ENCODE measurements at regions not wholly inside any gene's neighbourhood (a gene's known extent, or its start where the extent isn't known, plus 50 kb on each side); places are given as distances from the start of the nearest gene placed in this dataset.
"Not testable (repeated sequence)": the region's sequence is repeated elsewhere in the genome, so short reads cannot be mapped to it uniquely, and the experiment has no call there.

- DNase-seq (ENCODE audit: low read depth); H3K4me3 ChIP-seq (ENCODE audit: low read depth, low read length): not testable (repeated sequence)
These were observed 264.4 kb downstream of the POTED start for GRCh38 chr21:13874001-13874400.

DNA sequence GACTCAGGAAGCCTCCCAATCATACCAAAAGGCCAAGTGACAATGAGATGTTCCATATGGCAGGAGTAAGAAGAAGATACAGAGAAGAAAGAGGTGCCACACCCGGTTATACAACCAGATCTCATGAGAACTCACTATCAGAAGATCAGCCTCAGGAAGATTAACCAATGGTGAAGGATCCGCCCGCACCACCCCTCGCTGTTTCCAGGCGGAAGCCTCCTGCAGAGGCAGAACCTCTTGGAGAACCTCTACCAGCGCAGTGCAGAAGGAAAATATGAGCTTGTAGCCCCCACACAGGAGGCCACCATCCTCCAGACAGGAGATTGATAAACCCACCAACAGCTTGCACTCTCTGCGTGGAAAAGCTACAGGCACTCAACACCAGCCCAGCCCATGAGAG is 245.1 kb downstream of the POTED start:
- no peak for DNase-seq (ENCODE audit: low read depth)
- H3K4me3 ChIP-seq (ENCODE audit: low read depth, low read length): no peak overlapping the region
- TF ChIP-seq CTCF (IDR thresholded peaks at IDR 0.05; ENCODE audit: insufficient read depth, low read length): no peak

DNA sequence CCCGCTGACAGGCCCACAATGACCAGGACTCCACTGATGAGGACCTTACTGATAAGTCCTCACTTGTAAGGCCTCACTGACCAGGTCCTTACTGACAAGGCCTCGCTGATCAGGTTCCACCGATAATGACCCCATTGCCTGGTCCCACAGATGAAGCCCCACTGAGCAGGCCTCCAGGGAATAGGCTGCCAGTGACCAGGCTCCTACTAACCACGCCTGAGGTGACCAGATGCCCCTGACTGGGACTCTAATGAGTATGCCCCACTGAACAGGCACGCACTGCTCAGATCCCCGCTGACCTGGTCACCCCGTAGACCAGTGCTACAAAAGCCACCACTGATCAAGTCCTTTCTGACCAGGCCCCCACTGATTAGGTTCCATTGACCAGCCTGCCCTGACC is 241.2 kb downstream of the POTED start:
- H3K4me3 ChIP-seq (ENCODE audit: low read depth, low read length); DNase-seq (ENCODE audit: low read depth): not testable (repeated sequence)

DNA sequence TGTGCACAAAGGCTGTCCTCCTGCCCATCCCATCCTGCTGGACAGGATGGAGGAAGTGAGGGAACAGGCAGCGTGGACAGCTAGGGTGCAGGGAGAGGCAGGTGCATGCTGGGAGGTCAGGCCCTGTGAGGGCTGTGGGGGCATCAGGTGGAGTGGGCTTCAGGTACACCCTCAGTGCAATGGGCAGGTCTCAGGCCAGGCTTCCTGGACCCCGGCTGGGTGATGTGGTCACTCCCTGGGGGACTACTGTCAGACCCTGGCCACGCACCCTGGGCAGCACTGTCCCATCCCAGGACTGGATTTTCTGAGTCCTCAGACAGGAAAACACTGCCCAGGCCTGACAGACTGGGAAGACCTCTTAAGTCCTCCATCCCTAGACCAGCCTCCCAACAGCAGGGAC is 239.9 kb downstream of the POTED start:
- H3K4me3 ChIP-seq (ENCODE audit: low read depth, low read length); DNase-seq (ENCODE audit: low read depth): not testable (repeated sequence)

DNA sequence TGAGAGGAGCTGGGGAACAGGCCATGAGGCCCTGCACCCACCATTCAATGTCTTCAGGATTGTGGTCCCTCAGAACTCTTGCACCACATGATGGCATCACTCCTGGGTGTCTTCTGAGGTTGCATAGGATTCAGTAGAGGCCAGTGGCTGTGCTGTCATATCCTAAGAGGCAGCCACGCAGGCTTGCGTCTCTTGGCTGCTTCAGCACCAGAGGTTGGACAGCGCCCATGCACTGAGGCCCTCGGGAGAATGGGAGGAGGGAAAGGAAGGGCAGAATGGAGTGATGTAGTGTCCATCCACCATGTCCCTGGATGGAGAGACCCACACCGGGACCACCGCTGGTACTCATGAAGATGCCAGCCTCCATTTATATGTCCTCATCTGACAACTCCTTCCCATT is 237.1 kb downstream of the POTED start:
- not testable (repeated sequence) for DNase-seq (ENCODE audit: low read depth); H3K4me3 ChIP-seq (ENCODE audit: low read depth, low read length)

DNA sequence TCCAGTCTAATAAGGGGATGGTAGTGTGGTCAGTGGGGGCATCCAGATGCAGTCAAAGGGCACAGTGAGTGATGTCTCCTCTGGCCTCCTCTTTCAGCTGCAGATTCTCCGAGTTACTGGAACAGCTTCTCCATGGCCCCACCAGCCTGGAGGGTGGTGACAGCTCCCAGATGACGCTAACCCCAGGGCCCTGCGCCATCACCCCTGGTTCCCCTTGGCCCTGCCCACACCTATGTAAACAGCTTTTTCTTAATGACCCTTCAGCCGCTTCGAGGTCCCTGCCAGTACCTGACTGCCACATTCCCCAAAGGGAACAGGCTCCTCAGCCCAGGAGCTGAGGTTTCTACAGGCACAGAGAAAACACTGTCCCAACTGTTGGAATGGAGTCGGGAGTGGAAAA is 235.0 kb downstream of the POTED start:
- not testable (repeated sequence) for DNase-seq (ENCODE audit: low read depth); H3K4me3 ChIP-seq (ENCODE audit: low read depth, low read length)

DNA sequence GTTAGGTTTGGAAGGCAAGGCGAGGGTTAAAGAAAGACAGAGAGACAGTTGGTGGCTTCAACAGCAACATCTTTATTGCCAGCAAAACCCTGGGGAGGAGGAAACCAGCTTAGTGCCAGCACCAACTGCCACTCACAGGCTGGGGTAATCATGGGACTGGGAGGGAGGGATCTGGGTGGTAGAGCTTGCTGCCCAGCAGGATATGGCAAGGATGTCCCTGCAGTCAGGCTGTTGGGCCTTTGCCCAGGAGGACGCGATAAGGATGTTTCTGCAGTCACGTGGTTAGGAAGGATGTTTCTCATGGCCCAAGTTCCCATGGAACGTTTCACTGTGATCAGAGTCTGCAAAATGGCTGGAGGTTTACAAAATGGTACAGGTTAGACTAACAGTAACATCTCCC is 233.5 kb downstream of the POTED start:
- not testable (repeated sequence) for DNase-seq (ENCODE audit: low read depth); H3K4me3 ChIP-seq (ENCODE audit: low read depth, low read length)

DNA sequence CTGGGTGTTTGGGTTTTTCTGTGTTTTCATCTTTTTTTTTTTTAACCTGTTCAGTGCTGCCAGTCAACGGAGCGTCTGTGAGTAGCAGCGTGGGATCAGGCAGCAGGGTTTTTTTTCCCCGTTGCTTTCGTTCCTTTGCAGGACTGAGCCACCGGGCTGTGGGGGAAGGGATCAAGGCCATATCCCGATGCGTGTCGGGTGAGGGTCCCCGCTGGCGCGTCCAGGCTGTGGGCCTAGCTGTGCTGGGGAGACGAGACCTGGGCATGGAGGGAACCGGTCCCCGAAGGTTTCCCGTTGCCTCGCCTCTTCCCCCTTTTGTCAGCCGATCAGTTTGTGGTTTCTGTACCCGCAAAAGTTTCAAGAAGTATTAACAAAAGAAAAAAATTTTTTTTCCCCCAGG is 218.1 kb downstream of the POTED start:
- not testable (repeated sequence) for DNase-seq (ENCODE audit: low read depth)

GRCh38 chr21:13827201-13827600 is 217.6 kb downstream of the POTED start:
- no peak for DNase-seq (ENCODE audit: low read depth)
- no peak for TF ChIP-seq CTCF (IDR thresholded peaks at IDR 0.05; ENCODE audit: insufficient read depth, low read length)

More for the DNA sequence above, 218.1 kb downstream of the POTED start:
- not testable (repeated sequence) for H3K4me3 ChIP-seq (ENCODE audit: low read depth, low read length)

GRCh38 chr21:13826511-13826910 is 216.9 kb downstream of the POTED start:
- H3K4me3 ChIP-seq (ENCODE audit: low read depth, low read length); DNase-seq (ENCODE audit: low read depth): not testable (repeated sequence)

More at GRCh38 chr21:13827201-13827600, 217.6 kb downstream of the POTED start:
- H3K4me3 ChIP-seq (ENCODE audit: low read depth, low read length): no peak overlapping the region

DNA sequence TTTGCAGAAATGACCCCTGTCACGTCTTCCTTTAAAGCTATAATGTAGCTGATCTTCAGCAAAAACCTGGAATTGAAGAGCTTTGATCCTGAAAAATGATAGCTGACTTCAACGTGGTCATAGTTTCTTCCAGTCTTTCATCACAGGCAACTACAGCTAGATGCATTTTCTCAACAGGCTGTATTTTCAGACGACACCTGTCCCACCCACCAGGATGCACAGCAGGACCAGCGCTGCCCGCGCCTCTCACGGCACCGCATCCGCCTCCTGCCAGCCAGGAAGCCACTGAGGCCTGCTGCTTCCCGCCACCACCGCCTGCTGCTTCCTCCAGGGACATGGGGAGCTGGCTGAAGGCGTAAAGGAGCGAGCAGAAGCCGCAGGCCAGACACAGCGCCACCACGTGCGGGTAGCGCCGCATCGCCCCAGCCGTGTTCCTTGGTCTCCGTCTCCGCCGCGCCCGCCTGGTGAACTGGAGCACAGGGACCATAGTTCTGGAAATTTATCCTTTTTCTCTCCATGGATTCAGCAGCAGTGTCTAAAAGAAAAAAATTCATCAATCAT is 215.7 kb downstream of the POTED start:
- DNase-seq (ENCODE audit: low read depth); H3K4me3 ChIP-seq (ENCODE audit: low read depth, low read length): not testable (repeated sequence)

- not testable (repeated sequence) for DNase-seq (ENCODE audit: low read depth); H3K4me3 ChIP-seq (ENCODE audit: low read depth, low read length)
These were observed 210.7 kb downstream of the POTED start for GRCh38 chr21:13820286-13820685.

- not testable (repeated sequence) for H3K4me3 ChIP-seq (ENCODE audit: low read depth, low read length); DNase-seq (ENCODE audit: low read depth)
These were observed 202.6 kb downstream of the POTED start for GRCh38 chr21:13812191-13812590.

- H3K4me3 ChIP-seq (ENCODE audit: low read depth, low read length); DNase-seq (ENCODE audit: low read depth): not testable (repeated sequence)
These were observed 201.0 kb downstream of the POTED start for GRCh38 chr21:13810559-13810958.

DNA sequence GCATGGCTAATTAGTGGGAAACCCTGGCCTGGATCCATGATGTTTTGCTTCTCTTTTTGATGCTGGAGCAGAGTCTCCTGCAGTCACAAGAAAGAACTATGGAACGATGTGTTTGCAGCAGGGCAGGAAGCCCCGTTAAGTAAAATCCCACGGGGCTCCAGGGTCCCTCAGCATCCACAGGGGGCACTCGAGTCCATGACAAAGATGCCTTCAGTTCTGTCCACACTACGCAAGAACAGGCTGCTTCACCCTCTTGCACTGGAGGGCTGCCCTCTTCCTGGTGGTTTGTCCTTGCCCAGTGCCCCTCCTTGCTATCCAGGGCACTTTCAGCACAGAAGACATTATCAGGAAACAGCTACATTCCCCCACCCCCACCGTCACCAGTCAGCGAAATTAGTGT is 196.9 kb downstream of the POTED start:
- not testable (repeated sequence) for DNase-seq (ENCODE audit: low read depth); H3K4me3 ChIP-seq (ENCODE audit: low read depth, low read length)

DNA sequence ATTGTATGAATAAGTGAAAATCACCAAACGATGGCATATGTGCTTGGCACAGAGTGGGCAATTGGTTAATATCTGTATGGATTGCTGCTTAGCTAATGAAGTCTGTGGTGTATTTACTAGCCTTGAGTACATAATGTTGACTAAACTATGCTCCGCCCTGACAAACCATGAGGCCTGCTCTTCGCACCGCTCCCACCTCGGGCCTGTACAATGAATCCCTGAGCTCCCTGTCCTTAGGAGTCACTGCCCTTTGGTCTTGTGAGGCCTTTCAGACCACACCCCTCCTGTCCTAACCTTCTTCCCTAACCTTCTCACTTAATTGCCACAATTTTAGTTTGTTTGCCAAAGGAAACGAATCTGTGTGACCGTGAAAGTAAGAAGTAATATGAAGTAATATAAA is 193.2 kb downstream of the POTED start:
- DNase-seq (ENCODE audit: low read depth); H3K4me3 ChIP-seq (ENCODE audit: low read depth, low read length): not testable (repeated sequence)

All from fibroblast of the aortic adventitia (primary cell).